ENCODE measurements at regions not wholly inside any gene's neighbourhood (a gene's known extent, or its start where the extent isn't known, plus 50 kb on each side); places are given as distances from the start of the nearest gene placed in this dataset.
A peak's percentile ranks its signal among the peaks of the same experiment; 100 is the strongest.
"Not testable (repeated sequence)": the region's sequence is repeated elsewhere in the genome, so short reads cannot be mapped to it uniquely, and the experiment has no call there.

DNA sequence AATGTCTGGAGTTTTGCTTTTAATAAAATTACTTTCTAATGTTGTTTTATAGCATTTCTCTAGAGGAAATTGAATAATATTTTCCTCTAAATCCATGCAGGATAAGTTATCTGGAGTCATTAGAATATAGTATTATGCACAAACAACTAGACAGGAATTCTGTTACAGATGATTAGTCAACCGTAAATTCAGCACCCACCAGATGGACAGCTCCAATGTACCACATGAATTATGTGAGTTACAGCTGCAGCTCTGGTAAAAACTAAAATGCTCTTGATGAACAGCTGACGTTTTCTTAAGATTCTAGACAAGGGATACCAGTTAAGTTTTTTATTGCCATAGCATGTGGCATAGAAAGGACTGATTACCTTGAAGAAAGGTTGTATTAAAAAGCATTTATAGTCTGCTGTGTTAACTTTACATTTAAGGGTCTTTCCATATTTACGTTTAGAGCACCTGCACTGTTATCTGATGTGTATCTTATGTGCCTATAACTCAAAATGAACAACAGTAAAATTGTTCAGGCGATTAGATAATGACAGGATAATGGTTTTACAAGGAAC lies 321.4 kb upstream of the LRFN5 start:
- DNase-seq, result peak in 1 of 2 donors; percentile 1

DNA sequence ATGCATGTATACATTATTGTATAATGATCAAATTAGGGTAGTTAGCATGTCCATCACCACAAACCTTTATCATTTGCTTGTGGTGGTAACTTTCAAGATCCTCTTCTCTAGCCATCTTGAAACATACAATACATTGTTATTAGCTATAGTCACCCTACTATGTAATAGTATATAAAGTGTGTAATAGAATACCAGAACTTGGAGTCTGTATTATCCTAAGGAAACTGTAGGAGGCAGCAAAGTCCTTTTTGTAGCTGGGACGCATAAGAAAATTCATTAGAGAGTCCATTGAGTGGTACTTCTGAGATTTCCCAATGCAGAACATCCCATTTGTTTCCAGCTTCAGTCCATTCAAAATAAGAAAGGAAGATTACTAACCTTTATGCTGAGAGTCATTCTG lies 325.9 kb upstream of the LRFN5 start:
- no peak for DNase-seq

DNA sequence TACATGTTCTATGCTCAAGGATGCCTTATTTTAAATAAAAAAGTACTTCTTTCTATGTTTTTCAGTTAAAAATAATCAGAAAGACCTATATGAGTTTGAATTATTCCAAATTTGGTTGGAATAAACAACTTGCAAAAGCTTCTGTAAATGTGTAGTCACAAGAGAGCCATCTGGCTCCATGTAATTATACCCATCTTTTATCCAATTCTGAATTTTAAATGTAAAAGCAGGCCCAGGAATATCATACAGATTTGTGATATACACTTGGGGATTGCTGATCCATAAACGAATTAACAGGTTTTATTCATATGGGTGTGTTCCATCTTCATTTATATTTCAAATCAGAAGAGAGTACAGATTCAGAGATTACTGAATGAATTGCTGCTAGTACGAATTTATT lies 329.2 kb upstream of the LRFN5 start:
- no peak for DNase-seq

DNA sequence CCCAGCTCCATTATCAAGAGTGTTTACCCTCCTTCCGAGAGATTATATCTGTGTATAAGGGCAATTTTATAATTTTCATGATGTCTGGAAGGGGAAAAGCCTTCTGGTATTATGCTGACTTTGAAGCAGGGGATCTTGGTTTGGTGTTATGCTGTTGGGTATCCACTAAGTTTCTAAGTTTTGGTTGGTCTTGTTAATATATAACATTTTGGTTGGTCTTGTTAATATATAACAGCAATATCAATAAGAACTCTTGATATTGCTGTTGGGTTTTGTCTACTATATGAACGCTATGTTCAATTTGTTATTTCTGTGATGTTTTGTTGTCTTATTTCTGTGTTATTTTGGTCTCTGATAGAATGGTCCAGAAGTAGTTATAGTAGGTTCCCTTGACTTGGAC lies 349.2 kb upstream of the LRFN5 start:
- no peak for DNase-seq

DNA sequence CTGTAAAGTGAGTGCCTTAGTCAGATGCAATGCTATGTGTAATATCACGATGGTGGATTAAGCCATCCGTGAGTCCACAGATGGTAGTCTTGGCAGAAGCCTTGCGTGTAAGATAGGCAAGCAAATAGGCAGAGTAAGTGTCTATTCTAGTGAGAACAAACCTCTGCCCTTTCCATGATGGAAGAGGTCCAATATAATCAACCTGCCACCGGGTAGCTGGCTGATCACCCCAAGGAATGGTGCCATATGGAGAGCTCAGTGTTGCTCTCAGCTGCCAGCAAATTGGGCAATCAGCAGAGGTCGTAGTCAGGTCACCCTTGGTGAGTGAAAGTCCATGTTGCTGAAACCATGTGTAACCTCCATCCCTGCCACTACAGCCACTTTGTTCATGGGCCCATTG lies 371.2 kb upstream of the LRFN5 start:
- no peak for DNase-seq

DNA sequence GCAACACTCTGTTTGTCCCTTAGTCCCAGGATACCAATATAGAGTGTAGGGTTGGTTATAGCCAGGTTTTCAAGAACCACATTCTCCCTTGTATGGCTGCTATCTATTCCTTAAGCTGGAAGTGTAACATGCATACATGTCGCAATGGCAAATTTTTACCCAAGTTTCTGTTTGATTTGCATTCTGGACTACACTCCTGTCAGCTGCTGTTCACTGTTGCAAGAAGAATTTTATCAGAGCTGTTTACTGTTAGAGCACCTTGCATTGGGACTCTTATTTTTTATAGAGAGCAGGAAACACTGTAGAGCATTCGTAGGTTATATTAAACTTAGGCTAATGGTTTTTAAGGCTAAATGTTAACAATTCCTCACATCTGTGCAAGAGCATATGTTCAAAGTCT lies 376.0 kb upstream of the LRFN5 start:
- DNase-seq, result no peak

DNA sequence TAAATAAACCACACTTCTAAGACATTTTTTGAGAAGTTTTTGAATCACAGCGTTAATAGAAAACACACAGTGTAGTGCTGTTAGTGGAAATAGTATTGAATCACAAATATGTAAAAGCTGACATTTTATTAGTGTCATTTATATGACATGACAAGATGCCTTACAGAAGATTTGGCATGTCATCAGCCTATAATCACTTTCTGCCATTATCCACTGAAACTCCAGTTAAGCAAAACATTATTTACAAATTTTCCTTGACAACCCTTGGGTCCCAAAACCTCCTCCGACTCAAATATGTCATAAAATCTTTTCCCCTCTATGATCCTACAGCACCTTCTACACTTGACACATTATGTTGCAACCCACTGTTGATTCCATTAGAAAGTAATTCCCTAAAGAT lies 376.9 kb upstream of the LRFN5 start:
- DNase-seq, result no peak

DNA sequence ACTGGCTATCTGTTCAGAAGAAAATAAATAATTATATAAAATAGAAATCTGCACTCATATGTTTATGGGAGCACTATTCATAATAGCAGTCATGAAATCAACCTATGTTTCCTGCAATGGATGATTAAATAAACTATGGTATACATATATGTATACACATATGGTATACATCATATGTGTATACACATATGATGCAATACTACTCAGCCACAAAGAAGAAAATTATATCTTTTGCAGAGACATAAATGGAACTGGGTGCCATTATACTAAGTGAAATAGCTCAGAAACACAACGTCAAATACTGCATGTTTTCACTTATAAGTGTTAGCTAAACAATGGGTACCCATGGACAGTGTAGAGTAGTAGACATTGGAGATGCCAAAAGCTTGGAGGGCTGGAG lies 381.2 kb upstream of the LRFN5 start:
- no peak for DNase-seq

DNA sequence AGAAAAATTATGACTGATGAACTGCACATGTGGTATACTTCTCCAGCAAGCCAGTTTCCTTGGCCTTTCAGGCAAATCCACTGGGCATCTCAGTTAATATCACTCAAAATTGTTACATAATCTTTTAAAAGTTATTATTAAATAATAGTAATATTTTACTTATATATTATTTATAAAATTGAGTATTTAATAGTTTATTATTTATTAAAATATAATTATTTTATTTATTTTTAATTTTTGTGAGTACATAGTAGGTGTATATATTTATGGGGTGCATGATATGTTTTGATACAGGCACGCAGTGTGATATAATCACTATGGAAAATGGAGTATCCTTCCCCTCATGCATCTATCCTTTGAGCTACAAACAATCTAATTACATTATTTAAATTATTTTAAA lies 384.1 kb upstream of the LRFN5 start:
- no peak for DNase-seq

DNA sequence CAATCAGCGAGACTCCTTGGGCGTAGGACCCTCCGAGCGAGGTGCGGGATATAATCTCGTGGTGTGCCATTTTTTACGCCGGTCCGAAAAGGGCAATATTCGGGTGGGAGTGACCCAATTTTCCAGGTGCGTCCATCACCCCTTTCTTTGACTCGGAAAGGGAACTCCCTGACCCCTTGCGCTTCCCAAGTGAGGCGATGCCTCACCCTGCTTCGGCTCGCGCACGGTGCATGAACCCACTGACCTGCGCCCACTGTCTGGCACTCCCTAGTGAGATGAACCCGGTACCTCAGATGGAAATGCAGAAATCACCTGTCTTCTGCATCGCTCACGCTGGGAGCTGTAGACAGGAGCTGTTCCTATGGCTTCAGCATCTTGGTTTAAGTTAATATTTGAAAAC lies 391.7 kb upstream of the LRFN5 start:
- not testable (repeated sequence) for DNase-seq

DNA sequence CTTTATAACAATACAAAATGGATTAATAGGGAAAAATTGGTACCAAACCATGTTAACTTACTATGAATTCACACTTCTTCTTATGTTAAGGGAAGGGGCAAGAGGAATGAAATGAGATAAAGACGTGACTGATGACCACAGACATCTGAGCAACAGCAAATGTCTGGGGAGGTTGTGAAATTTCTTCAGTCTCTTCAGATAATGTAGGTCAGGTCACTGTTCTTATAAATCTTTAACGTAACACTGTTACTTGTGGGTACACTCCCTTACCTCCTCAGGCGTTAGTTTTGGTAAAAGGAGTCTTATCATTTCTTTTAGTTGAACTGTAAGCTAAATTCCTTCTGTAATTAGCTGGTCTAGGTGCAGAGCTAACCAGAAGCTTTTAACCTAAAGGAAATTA lies 405.0 kb upstream of the LRFN5 start:
- DNase-seq, result no peak

DNA sequence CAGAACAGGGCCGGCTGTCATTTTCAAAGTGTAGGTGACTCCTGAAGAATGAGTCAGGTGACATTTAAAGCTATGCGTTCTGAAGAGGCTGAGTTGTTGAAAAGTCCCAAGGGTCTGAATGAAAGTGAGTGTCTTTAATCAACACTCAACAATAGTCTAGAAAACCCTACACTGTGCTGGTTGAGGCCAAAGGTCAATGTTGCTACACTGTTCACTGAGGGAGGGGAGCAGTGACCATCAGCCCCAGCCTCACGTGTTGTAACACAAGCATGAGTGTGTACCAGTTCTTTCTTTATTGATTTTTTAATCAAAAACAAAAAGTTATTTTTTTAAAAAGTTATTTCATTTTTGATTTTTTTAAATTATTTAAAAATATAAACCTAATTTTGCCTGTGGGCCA lies 418.8 kb upstream of the LRFN5 start:
- DNase-seq, result no peak

DNA sequence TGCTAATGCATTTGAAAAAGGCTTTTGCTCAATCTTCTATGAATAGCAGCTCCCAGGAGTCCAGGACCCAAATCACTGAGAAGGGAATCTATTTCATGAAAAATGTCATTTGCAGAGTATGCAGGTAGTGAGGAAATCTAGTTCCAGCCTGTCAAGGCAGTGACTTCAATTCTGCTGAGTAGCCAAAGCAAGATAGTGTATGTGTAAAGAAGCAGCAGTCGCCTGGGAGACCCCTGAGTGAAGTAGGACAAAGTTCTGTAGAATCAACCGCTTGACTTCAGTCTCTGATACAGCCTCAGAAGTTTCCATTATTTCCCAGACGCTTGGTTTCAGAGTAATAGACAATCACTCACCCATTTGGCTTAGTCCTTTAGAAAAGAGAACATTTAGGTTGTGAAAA lies 435.6 kb upstream of the LRFN5 start:
- no peak for DNase-seq

DNA sequence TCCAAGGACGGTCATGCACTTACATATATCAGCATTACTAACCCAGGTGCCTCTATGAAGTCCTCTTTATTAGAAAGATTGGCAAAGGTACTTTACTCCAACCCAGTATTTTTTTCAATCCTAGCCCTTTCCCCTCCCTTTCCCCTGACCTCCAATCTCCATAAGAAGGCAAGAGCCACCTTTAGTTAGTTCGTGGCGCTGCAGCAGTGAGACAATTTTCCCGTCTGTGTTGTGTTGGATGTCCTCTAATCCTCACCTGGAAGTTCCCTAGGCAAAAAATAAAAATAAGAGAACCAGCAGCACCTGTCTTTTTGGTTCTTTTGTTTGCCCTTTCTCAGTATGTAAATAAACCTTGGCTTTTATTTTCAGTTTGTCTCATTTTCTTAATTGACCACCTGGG lies 439.6 kb upstream of the LRFN5 start:
- DNase-seq, result no peak

DNA sequence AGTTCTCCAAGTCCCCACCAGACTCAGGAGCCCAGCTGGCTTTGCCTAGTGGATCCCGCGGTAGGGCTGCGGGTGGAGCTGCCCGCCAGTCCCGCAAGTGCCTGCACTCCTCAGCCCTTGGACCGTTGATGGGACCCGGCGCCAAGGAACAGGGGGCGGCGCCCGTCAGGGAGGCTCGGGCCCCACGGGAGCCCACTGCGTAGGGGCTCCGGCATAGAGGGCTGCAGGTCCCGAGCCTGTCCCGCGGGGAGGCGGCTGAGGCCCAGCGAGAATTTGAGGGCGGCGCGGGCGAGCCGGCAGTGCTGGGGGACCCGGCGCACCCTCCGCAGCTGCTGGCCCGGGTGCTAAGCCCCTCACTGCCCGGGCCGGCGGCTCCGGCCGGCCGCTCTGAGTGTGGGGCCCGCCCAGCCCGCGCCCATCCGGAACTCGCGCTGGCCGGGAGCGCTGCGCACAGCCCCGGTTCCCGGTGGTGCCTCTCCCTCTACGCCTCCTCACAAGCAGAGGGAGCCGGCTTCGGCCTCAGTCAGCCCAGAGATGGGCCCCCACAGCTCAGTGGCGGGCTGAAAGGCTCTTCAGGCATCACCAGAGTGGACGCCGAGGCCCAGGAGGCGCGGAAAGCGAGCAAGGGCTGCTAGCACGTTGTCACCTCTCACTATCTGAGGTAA lies 452.4 kb upstream of the LRFN5 start:
- DNase-seq, result no peak

DNA sequence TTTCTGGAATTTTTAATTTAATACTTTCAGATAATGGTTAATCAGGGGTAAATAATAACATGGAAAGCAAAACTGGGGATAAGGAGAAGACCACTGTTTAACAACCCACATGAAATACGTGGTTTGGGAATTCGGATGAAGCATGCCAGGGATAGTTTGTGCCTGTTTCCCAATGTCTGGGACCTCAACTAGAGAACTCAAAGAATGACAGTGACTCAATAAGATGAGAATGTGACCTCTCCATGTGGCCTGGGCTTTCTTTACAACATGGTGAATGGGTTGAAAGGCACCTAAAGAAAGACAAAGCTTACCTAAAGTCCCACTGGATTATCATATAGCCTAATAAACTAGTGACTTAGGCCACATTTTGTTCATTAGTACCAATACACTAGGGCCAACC lies 460.3 kb upstream of the LRFN5 start:
- DNase-seq, result no peak

DNA sequence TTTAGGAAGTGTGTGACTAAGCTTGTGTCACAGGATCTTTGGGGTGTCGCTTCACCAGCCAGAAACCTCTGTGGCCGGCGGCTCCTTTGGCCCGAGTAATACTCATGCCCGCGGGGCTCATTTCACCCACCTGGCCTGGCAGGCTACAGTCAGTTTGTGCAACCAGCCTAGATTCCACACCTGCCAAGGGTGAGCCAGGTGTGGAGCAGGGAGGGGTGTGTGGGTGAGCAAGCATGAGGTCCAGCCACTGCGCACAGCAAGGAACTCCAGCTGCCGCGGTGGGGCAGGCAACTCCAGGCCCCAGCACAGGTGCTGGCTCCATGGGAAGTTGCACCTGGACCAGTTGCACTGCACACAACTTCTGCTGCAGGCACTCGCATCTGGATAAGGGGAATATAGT lies 462.3 kb upstream of the LRFN5 start:
- no peak for DNase-seq

DNA sequence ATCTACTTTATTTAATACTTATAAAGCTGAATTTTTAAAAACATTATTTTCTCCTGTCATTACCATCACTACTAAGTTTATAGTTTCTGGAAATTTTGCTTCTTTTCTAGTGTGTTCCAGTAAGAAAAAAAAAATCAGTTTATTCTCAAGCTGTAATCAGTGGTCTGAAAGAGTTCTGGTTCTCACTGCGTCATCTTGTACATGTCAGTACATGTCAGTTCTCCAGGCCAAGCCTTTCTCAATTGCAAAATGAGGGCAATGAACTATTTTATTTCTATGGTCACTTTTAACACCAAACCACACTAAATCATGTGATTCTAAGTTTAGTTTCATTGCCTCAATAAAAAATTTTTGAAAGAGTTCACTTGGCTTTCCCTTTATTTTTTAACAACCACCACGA lies 468.9 kb upstream of the LRFN5 start:
- no peak for DNase-seq

DNA sequence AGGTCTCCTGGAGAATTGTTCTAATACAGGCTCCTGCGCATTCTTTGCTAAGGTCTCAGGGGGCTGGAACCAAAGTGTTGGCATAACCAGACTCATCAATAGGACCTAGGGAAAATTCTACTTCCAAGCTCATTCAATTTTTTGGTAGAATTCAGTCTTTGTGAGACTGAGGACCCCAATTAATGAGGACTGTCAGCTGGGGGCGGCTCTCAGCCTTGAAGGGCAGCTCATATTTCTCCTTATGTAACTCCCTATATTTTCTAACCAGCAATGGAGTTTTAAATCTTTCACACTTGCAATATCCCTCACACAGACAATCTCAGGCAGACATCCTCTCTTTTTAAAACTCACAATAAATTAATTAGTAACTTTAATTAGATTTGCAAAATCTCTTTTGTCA lies 476.4 kb upstream of the LRFN5 start:
- DNase-seq, result no peak

DNA sequence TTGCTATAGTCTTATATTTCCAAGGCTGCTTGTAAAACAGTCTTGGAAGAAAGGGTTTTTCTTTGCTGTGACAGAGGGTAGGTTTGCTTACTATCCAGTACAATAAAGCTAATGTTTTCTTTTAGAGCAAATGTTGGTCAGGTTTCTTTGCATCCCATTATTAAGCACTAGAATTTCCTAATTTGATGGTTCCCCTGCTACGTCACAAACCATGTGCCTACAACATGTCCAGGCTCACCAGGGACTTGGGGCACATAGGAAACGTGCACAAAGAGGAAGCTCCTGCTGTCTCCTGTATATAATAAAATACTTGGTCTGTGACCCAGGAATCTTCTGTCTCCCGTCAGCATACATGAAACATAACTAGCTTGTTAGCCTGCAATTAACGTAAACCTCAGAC lies 486.3 kb upstream of the LRFN5 start:
- no peak for DNase-seq

DNA sequence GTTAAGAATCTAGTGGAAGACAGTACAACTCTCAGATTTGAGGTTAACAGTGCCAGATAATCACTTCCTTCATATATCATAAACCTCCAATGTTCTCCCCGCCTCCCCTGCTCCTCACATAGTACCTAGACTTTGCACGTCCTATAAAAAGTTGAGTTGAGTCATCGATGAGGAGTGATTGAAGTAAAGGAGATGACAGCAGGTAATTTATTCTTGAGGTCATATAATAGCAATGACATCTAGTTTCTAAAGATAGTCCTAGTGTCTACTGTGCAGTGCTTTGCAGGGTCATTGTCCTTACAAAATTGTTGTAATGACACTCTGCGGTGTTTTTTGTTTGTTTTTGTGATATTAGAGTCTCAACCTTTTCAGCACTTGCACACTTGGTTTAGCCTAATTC lies 510.5 kb upstream of the LRFN5 start:
- DNase-seq, result no peak

DNA sequence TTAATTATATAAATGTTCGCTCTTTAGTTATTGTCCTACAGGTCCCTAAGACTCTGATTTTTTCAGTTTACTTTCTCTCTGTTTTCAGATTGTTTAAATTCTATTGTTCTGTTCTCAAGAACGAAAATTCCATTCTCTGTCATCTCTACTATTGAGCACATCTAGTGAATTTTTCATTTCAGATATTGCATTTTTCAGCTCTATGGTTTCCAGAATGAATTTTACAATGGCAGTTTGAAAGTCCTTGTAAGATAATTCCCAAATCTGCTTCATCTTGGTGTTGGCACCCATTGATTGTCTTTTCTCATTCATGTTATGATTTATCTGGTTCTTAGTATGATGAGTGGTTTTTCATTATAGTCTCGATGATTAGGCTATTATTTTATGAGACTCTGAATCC lies 519.6 kb upstream of the LRFN5 start:
- DNase-seq, result no peak

DNA sequence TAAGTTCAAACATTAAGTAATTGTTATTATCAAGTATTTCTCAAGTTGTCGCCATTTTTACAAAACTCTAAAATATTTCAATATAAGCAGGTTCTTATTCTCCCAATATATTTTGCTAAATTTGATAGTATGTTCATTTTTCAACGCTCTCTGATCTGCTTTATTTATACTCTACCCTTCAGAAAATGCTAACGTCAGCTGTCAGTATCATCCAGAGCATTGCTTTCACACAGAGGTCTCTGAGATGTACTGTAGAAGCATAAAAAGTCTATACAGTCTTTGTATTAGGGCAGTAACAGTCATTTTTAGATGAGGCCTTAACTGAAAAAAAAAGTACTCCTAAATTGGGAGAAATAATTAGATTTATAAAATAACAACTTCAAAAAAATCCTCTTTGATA lies 533.1 kb upstream of the LRFN5 start:
- no peak for DNase-seq

DNA sequence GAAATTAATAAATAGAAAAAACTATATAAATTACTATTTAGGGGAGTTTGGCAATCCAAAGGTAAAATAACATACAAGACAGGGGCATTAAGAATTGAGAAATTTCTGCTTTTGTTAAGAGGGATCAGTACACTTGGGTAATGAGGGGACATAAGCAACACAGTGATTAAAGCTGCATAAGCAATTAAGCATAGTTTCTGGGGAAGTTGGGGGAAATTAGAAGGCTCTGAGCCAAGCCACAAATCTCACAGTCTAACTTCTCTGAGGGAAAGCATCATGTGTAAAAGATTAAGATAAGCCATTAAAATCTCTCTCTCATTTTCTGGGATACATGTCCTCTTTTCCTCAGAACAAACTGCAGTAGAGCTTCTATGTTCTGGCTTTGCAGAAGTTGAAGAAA lies 533.9 kb upstream of the LRFN5 start:
- no peak for DNase-seq

DNA sequence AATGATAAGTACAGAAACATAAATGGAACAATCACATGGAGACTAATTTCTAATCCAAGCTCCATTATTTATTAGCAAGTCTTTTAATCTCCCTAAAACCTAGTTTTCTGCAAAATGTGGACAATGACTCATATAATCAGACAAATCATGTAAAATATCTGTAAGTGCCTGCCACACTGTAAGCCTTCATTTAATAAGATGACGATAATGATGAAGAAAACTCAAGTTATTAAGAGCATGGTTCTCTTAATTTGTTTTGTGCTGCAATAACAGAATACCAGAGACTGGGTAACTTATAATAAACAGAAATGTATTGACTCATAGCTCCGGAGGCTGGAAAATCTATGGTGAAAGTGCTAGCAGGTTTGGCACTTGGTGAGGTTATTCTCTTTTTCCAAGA lies 535.3 kb upstream of the LRFN5 start:
- DNase-seq, result no peak

DNA sequence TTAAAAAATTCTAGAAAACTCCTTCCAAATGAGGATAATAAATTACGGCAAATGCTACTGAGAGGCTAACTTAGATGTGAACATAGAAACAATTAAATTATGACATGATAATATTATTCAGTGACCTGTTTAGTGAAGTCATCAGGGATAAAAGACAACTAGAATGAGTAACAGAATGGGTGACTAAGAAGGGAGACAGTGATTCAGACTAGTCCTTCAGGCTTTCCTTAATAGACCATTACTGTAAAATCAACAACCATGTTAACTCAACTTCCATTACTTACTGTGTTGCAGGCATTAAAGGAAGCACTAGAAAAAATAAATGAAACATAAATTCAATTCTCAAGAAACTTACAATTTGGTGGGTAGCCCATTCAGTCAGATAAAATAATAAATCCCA lies 543.9 kb upstream of the LRFN5 start:
- DNase-seq, result no peak
